Activated naive CD4-positive, alpha-beta T cell treated with anti-CD3 and anti-CD28 coated beads, Interleukin-2, amount 10 ng/mL, durations not matched to agents 7 days and 5 days (primary cell): ENCODE measurements at regions not wholly inside any gene's neighbourhood (a gene's known extent, or its start where the extent isn't known, plus 50 kb on each side); places are given as distances from the start of the nearest gene placed in this dataset.

ENCODE experiments used
- CTCF ChIA-PET: fragments of 350-600 bp; sonication (Branson Sonifier 250); formaldehyde crosslinking; loops from one replicate; lab custom pipeline; 2021; ENCODE audit warnings: antibody characterized with exemption; lab: Charles Lee
- DNase-seq: peaks from one replicate; pipeline ENCODE4 v3.0.0-alpha.2; 2020
- H3K27ac Mint-ChIP-seq: one replicate; pipeline ENCODE4 v1.8.0; 2021; ENCODE audit warnings: mild to moderate bottlenecking, moderate library complexity, mixed read lengths
- H3K27me3 Mint-ChIP-seq: one replicate; pipeline ENCODE4 v1.8.0; 2021; ENCODE audit warnings: mild to moderate bottlenecking, mixed read lengths
- H3K36me3 Mint-ChIP-seq: one replicate; pipeline ENCODE4 v1.8.0; 2021; ENCODE audit warnings: mixed read lengths
- H3K4me1 Mint-ChIP-seq: one replicate; pipeline ENCODE4 v1.8.0; 2021; ENCODE audit warnings: mixed read lengths
- H3K4me3 Mint-ChIP-seq: one replicate; pipeline ENCODE4 v1.8.0; 2021; ENCODE audit warnings: mild to moderate bottlenecking, moderate library complexity, mixed read lengths
- H3K9me3 Mint-ChIP-seq: one replicate; pipeline ENCODE4 v1.8.0; 2021; ENCODE audit warnings: mixed read lengths

- DNase-seq = no peak
- Mint-ChIP-seq H3K27ac (no peak overlapping the region), H3K4me1 (no peaks in the 10 kb centered on the region), H3K9me3 (no peaks in the 10 kb centered on the region), H3K36me3 (no peaks in the 10 kb centered on the region), H3K4me3 (no peak overlapping the region), H3K27me3 (peaks cover 10% of the 10 kb centered on the region)
- CTCF ChIA-PET = no interaction called here
Measured at GRCh38 chr6:2496291-2496690, 250.9 kb upstream of the GMDS start.

- CTCF ChIA-PET = no interaction called here
- Mint-ChIP-seq H3K4me1 (no peaks in the 10 kb centered on the region), H3K36me3 (no peaks in the 10 kb centered on the region), H3K4me3 (no peak overlapping the region), H3K9me3 (no peaks in the 10 kb centered on the region), H3K27ac (no peak overlapping the region), H3K27me3 (peaks cover 19% of the 10 kb centered on the region)
- no peak for DNase-seq
Measured at GRCh38 chr6:2492686-2493523, 247.5 kb upstream of the GMDS start.

GRCh38 chr6:2491137-2491536 is 245.7 kb upstream of the GMDS start:
- Mint-ChIP-seq H3K27me3 (peaks cover 16% of the 10 kb centered on the region), H3K4me1 (no peaks in the 10 kb centered on the region)
- no peak for DNase-seq

GRCh38 chr6:2488578-2488977 is 243.2 kb upstream of the GMDS start:
- CTCF ChIA-PET = interaction anchor here (1.1 kb wide), 1 partner anchor 145 kb away, joined by 3 read pairs; no protein-coding TSS in a partner anchor
- Mint-ChIP-seq H3K9me3 (peaks cover 4% of the 10 kb centered on the region), H3K36me3 (no peaks in the 10 kb centered on the region), H3K4me3 (no peak overlapping the region), H3K4me1 (no peaks in the 10 kb centered on the region), H3K27me3 (peaks cover 16% of the 10 kb centered on the region), H3K27ac (no peak overlapping the region)
- no peak for DNase-seq

More at GRCh38 chr6:2491137-2491536, 245.7 kb upstream of the GMDS start:
- CTCF ChIA-PET = no interaction called here
- H3K4me3 Mint-ChIP-seq = no peak overlapping the region
- H3K27ac Mint-ChIP-seq = no peak overlapping the region
- no peaks in the 10 kb centered on the region for H3K36me3 Mint-ChIP-seq
- no peaks in the 10 kb centered on the region for H3K9me3 Mint-ChIP-seq

GRCh38 chr6:2485116-2485515 is 239.7 kb upstream of the GMDS start:
- Mint-ChIP-seq H3K9me3 (peaks cover 20% of the 10 kb centered on the region), H3K36me3 (no peaks in the 10 kb centered on the region), H3K4me3 (no peak overlapping the region), H3K27me3 (peaks cover 18% of the 10 kb centered on the region), H3K4me1 (no peaks in the 10 kb centered on the region), H3K27ac (no peak overlapping the region)
- CTCF ChIA-PET = no interaction called here
- no peak for DNase-seq

GRCh38 chr6:2482773-2483172 is 237.4 kb upstream of the GMDS start:
- no peak overlapping the region for H3K4me3 Mint-ChIP-seq
- H3K4me1 Mint-ChIP-seq = no peaks in the 10 kb centered on the region
- peaks cover 20% of the 10 kb centered on the region for H3K9me3 Mint-ChIP-seq
- CTCF ChIA-PET = interaction anchor here (1.6 kb wide), 1 partner anchor 13 kb away, joined by 4 read pairs; no protein-coding TSS in a partner anchor
- H3K36me3 Mint-ChIP-seq = no peaks in the 10 kb centered on the region
- peaks cover 13% of the 10 kb centered on the region for H3K27me3 Mint-ChIP-seq
- H3K27ac Mint-ChIP-seq = no peak overlapping the region
- no peak for DNase-seq

GRCh38 chr6:2481307-2481706 is 235.9 kb upstream of the GMDS start:
- peaks cover 13% of the 10 kb centered on the region for H3K27me3 Mint-ChIP-seq
- H3K27ac Mint-ChIP-seq = no peak overlapping the region
- H3K4me1 Mint-ChIP-seq = no peaks in the 10 kb centered on the region
- DNase-seq = no peak
- CTCF ChIA-PET = no interaction called here
- H3K4me3 Mint-ChIP-seq = no peak overlapping the region
- peaks cover 20% of the 10 kb centered on the region for H3K9me3 Mint-ChIP-seq
- no peaks in the 10 kb centered on the region for H3K36me3 Mint-ChIP-seq

- no peaks in the 10 kb centered on the region for H3K36me3 Mint-ChIP-seq
- DNase-seq = no peak
- no peaks in the 10 kb centered on the region for H3K4me1 Mint-ChIP-seq
- CTCF ChIA-PET = no interaction called here
- peaks cover 13% of the 10 kb centered on the region for H3K27me3 Mint-ChIP-seq
- H3K27ac Mint-ChIP-seq = no peak overlapping the region
- peaks cover 20% of the 10 kb centered on the region for H3K9me3 Mint-ChIP-seq
- no peak overlapping the region for H3K4me3 Mint-ChIP-seq
Measured at GRCh38 chr6:2480267-2480966, 235.0 kb upstream of the GMDS start.

GRCh38 chr6:2478200-2478599 is 232.8 kb upstream of the GMDS start:
- no peaks in the 10 kb centered on the region for H3K36me3 Mint-ChIP-seq
- CTCF ChIA-PET = interaction anchor here (1.0 kb wide), 1 partner anchor 157 kb away, joined by 3 read pairs; no protein-coding TSS in a partner anchor
- no peaks in the 10 kb centered on the region for H3K4me1 Mint-ChIP-seq
- peaks cover 17% of the 10 kb centered on the region for H3K27me3 Mint-ChIP-seq
- DNase-seq = no peak
- no peak overlapping the region for H3K4me3 Mint-ChIP-seq
- peaks cover 12% of the 10 kb centered on the region for H3K9me3 Mint-ChIP-seq
- no peak overlapping the region for H3K27ac Mint-ChIP-seq

- no peaks in the 10 kb centered on the region for H3K36me3 Mint-ChIP-seq
- no peak overlapping the region for H3K27ac Mint-ChIP-seq
- H3K4me3 Mint-ChIP-seq = no peak overlapping the region
- no peaks in the 10 kb centered on the region for H3K4me1 Mint-ChIP-seq
- H3K9me3 Mint-ChIP-seq = peaks cover 9% of the 10 kb centered on the region
- CTCF ChIA-PET = no interaction called here
- DNase-seq = no peak
- H3K27me3 Mint-ChIP-seq = peaks cover 17% of the 10 kb centered on the region
Measured at GRCh38 chr6:2477666-2478065, 232.3 kb upstream of the GMDS start.

GRCh38 chr6:2477250-2477649 is 231.8 kb upstream of the GMDS start:
- Mint-ChIP-seq H3K27me3 (peaks cover 17% of the 10 kb centered on the region), H3K4me3 (no peak overlapping the region), H3K27ac (no peak overlapping the region), H3K4me1 (no peaks in the 10 kb centered on the region), H3K36me3 (no peaks in the 10 kb centered on the region), H3K9me3 (peaks cover 6% of the 10 kb centered on the region)
- DNase-seq = no peak
- CTCF ChIA-PET = no interaction called here

- H3K36me3 Mint-ChIP-seq = no peaks in the 10 kb centered on the region
- no peak overlapping the region for H3K4me3 Mint-ChIP-seq
- H3K4me1 Mint-ChIP-seq = no peaks in the 10 kb centered on the region
- no peak for DNase-seq
- H3K27me3 Mint-ChIP-seq = peaks cover 13% of the 10 kb centered on the region
- no peaks in the 10 kb centered on the region for H3K9me3 Mint-ChIP-seq
- no peak overlapping the region for H3K27ac Mint-ChIP-seq
- CTCF ChIA-PET = no interaction called here
Measured at GRCh38 chr6:2476376-2476775, 231.0 kb upstream of the GMDS start.

- Mint-ChIP-seq H3K9me3 (no peaks in the 10 kb centered on the region), H3K4me1 (no peaks in the 10 kb centered on the region), H3K4me3 (no peak overlapping the region), H3K27ac (no peak overlapping the region), H3K27me3 (peaks cover 28% of the 10 kb centered on the region), H3K36me3 (no peaks in the 10 kb centered on the region)
- CTCF ChIA-PET = no interaction called here
- no peak for DNase-seq
Measured at GRCh38 chr6:2471472-2471871, 226.1 kb upstream of the GMDS start.

- Mint-ChIP-seq H3K4me1 (no peaks in the 10 kb centered on the region), H3K4me3 (no peak overlapping the region), H3K27me3 (peaks cover 29% of the 10 kb centered on the region), H3K36me3 (no peaks in the 10 kb centered on the region), H3K27ac (no peak overlapping the region), H3K9me3 (no peaks in the 10 kb centered on the region)
- CTCF ChIA-PET = interaction anchor here (1.0 to 1.1 kb wide), 2 partner anchors 14 to 165 kb away, joined by 4 to 5 read pairs; no protein-coding TSS in a partner anchor
- DNase-seq = no peak
Measured at GRCh38 chr6:2469428-2469827, 224.0 kb upstream of the GMDS start.

GRCh38 chr6:2468601-2468955 is 223.2 kb upstream of the GMDS start:
- no peak for DNase-seq
- Mint-ChIP-seq H3K9me3 (no peaks in the 10 kb centered on the region), H3K36me3 (no peaks in the 10 kb centered on the region), H3K27ac (no peak overlapping the region), H3K4me1 (no peaks in the 10 kb centered on the region), H3K27me3 (peaks cover 24% of the 10 kb centered on the region), H3K4me3 (no peak overlapping the region)
- CTCF ChIA-PET = no interaction called here
